Esophagus (tissue), 2 donors: ENCODE measurements at regions not wholly inside any gene's neighbourhood (a gene's known extent, or its start where the extent isn't known, plus 50 kb on each side); places are given as distances from the start of the nearest gene placed in this dataset.

Experiments
- H3K27ac ChIP-seq, 2 donors: one replicate each; pipeline ENCODE4 v1.5.1; 2013; ENCODE audit warnings: low read depth in 2 of 2, mild to moderate bottlenecking in 2 of 2, inconsistent platforms in 1 of 2, low read length in 1 of 2, moderate library complexity in 1 of 2
- H3K27me3 ChIP-seq, 2 donors: one replicate each; pipeline ENCODE4 v1.6.1; 2013; ENCODE audit warnings: low read length in 2 of 2, control low read depth in 1 of 2, mild to moderate bottlenecking in 1 of 2; ENCODE audit not compliant: insufficient read depth in 2 of 2, control insufficient read depth in 1 of 2
- H3K36me3 ChIP-seq, 2 donors: one replicate each; pipeline ENCODE4 v1.6.1; 2013; ENCODE audit warnings: low read length in 1 of 2; ENCODE audit not compliant: control insufficient read depth in 2 of 2, insufficient read depth in 2 of 2
- H3K4me1 ChIP-seq, 2 donors: one replicate each; pipeline ENCODE4 v1.6.1; 2013; ENCODE audit warnings: low read length in 1 of 2; ENCODE audit not compliant: control insufficient read depth in 2 of 2, insufficient read depth in 2 of 2
- H3K4me3 ChIP-seq, 2 donors: one replicate each; pipeline ENCODE4 v1.5.1; 2013; ENCODE audit warnings: low read length in 2 of 2, mild to moderate bottlenecking in 2 of 2, low read depth in 1 of 2, moderate library complexity in 1 of 2
- H3K9me3 ChIP-seq, 2 donors: one replicate each; pipeline ENCODE4 v1.6.1; 2013; ENCODE audit warnings: mild to moderate bottlenecking in 2 of 2, low read depth in 1 of 2, low read length in 1 of 2, moderate library complexity in 1 of 2; ENCODE audit not compliant: control insufficient read depth in 2 of 2, insufficient read depth in 1 of 2
- WGBS, 2 donors: extraction: QIAGEN DNeasy Blood & Tissue Kit; methylation state at CpG; one replicate each; pipeline ENCODE4 v1.1.7; 2013; 5-methylcytosine and 5-hydroxymethylcytosine counted together
- donor health status: healthy with polysubstance abuse.
- donor health status: Bipolar disorder and iron deficiency.

GRCh38 chr13:76038920-76039716 is 403.0 kb downstream of the LMO7 start:
- no peaks in the 10 kb centered on the region for H3K4me1 ChIP-seq
- no peak overlapping the region for H3K27ac ChIP-seq
- no peaks in the 10 kb centered on the region for H3K27me3 ChIP-seq
- H3K36me3 ChIP-seq = no peaks in the 10 kb centered on the region
- 88% methylated on average over 3 of the region's 3 CpGs for WGBS, 2 donors
- H3K4me3 ChIP-seq = no peak overlapping the region
- no peaks in the 10 kb centered on the region for H3K9me3 ChIP-seq

- 33 to 42% methylated on average over 1 of the region's 1 CpG for WGBS, 2 donors
- Histone ChIP-seq H3K4me1 (no peaks in the 10 kb centered on the region), H3K4me3 (no peak overlapping the region), H3K27me3 (no peaks in the 10 kb centered on the region), H3K9me3 (no peaks in the 10 kb centered on the region), H3K27ac (no peak overlapping the region), H3K36me3 (no peaks in the 10 kb centered on the region)
These were observed 400.0 kb downstream of the LMO7 start for GRCh38 chr13:76036176-76036575.

DNA sequence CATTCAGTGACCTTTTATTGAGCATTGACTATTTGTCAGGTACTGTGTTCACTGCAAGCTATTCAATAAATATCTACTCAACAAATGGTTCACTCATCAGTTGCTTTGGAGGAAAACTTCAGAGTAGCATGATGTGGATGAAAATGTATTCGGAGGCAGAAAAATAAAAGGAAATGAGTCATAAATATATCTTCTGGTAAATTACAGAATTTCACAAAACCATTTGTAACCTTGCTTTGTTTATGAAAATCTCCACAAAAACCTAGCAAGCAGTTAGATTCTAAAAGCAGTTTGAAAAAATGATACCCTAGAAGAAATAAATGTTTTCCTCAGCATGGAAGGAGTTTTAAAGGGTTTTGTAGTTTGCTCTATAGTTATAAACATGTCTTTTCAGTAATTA is 399.6 kb downstream of the LMO7 start:
- H3K27ac ChIP-seq = no peak overlapping the region
- H3K27me3 ChIP-seq = no peaks in the 10 kb centered on the region
- H3K4me3 ChIP-seq = no peak overlapping the region
- no peaks in the 10 kb centered on the region for H3K9me3 ChIP-seq
- 44 to 51% methylated on average over 1 of the region's 1 CpG for WGBS, 2 donors
- no peaks in the 10 kb centered on the region for H3K4me1 ChIP-seq
- no peaks in the 10 kb centered on the region for H3K36me3 ChIP-seq

DNA sequence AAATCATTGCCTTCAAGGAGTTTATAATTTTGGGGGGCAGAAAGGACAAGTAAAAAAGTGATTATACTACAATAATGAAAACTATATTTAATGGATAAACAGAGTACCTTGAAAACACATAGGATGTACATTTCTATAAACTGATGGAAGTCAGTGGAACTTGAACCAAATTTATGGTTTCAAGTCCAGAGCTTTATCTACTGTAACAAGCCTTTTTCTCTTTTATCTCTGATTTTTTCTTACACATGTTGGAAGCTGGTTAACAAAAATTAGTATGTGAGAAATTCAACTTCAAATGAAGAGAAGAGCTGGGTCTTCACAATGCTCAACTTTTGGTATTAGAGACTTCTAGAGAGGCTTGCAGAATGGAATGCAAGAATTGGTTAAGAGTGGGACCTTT is 393.6 kb downstream of the LMO7 start:
- no peaks in the 10 kb centered on the region for H3K4me1 ChIP-seq
- H3K27me3 ChIP-seq = no peaks in the 10 kb centered on the region
- no peak overlapping the region for H3K4me3 ChIP-seq
- no peak overlapping the region for H3K27ac ChIP-seq
- H3K36me3 ChIP-seq = no peaks in the 10 kb centered on the region
- no peaks in the 10 kb centered on the region for H3K9me3 ChIP-seq

- Histone ChIP-seq H3K27me3 (no peaks in the 10 kb centered on the region), H3K36me3 (no peaks in the 10 kb centered on the region), H3K4me3 (no peak overlapping the region), H3K4me1 (no peaks in the 10 kb centered on the region), H3K27ac (no peak overlapping the region), H3K9me3 (no peaks in the 10 kb centered on the region)
- WGBS, 2 donors = 51 to 60% methylated on average over 2 of the region's 2 CpGs
These were observed 393.0 kb downstream of the LMO7 start for GRCh38 chr13:76029088-76029487.

DNA sequence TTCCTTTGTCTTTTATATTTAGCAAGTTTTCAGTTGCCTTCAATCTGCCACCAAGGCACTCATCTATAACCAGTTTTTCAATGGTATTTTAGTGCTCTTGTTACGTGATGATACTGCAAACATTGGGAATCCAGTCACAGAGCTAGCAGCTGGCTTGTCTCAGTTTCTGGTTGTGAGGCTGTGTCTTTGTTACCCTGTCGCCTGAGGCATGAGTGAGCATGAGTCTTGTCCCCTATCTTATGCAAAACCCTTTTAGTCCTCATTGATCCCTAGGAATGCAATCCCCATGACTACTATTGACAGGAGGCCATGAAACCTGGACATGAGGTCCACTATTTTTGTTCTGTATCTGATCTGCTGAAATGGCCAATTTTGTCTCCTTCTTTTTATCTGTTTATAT is 391.0 kb downstream of the LMO7 start:
- H3K4me1 ChIP-seq = no peaks in the 10 kb centered on the region
- H3K9me3 ChIP-seq = no peaks in the 10 kb centered on the region
- no peak overlapping the region for H3K27ac ChIP-seq
- H3K4me3 ChIP-seq = no peak overlapping the region
- H3K27me3 ChIP-seq = no peaks in the 10 kb centered on the region
- H3K36me3 ChIP-seq = no peaks in the 10 kb centered on the region
- WGBS, 2 donors = 79 to 85% methylated on average over 2 of the region's 2 CpGs

GRCh38 chr13:76025392-76025791 is 389.3 kb downstream of the LMO7 start:
- Histone ChIP-seq H3K36me3 (no peaks in the 10 kb centered on the region), H3K4me3 (no peak overlapping the region), H3K9me3 (no peaks in the 10 kb centered on the region), H3K4me1 (no peaks in the 10 kb centered on the region), H3K27me3 (no peaks in the 10 kb centered on the region), H3K27ac (no peak overlapping the region)
- WGBS, 2 donors = 90 to 93% methylated on average over 6 of the region's 6 CpGs

DNA sequence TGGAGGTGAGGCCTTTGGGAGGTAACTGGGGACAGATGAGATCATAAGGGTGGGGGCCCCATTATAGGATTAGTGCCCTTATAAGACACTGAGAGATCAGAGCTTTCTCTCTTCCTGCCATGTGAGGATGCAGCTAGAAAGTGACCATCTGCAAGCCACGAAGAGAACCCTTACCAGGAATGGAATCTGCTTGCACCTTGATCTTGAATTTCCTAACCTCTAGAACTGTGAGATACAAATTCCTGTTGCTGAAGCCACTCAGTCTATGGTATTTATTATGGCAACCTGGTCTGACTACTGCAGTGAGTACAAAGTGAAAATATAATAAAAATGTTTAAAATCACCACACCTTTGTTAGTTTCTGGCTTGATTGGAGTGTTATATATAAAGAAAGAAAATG is 388.0 kb downstream of the LMO7 start:
- WGBS, 2 donors = 81 to 86% methylated on average over 1 of the region's 1 CpG
- H3K4me3 ChIP-seq = no peak overlapping the region
- H3K27me3 ChIP-seq = no peaks in the 10 kb centered on the region
- no peaks in the 10 kb centered on the region for H3K4me1 ChIP-seq
- no peak overlapping the region for H3K27ac ChIP-seq
- H3K9me3 ChIP-seq = no peaks in the 10 kb centered on the region
- no peaks in the 10 kb centered on the region for H3K36me3 ChIP-seq

DNA sequence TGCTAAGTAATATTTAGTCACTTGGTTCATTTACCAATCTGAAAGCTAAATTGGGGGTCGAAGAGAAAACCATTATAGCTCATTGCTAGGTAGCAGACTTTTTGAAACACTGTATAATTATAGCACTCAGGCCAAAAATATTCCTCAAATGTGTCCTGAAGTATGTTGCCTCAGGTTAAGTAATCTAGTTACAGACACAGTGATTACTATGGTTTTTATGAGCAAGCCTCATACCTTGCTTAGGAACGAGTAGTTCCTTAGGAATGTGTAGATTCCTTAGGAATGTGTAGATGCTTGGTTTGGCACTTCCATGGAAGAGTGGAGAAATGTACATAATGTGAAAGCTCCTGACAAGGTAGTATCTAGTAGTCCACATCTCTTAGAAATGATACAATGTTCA is 387.5 kb downstream of the LMO7 start:
- H3K4me1 ChIP-seq = no peaks in the 10 kb centered on the region
- H3K36me3 ChIP-seq = no peaks in the 10 kb centered on the region
- no peak overlapping the region for H3K4me3 ChIP-seq
- H3K27me3 ChIP-seq = no peaks in the 10 kb centered on the region
- WGBS, 2 donors = 61 to 77% methylated on average over 2 of the region's 2 CpGs
- H3K27ac ChIP-seq = no peak overlapping the region
- no peaks in the 10 kb centered on the region for H3K9me3 ChIP-seq

DNA sequence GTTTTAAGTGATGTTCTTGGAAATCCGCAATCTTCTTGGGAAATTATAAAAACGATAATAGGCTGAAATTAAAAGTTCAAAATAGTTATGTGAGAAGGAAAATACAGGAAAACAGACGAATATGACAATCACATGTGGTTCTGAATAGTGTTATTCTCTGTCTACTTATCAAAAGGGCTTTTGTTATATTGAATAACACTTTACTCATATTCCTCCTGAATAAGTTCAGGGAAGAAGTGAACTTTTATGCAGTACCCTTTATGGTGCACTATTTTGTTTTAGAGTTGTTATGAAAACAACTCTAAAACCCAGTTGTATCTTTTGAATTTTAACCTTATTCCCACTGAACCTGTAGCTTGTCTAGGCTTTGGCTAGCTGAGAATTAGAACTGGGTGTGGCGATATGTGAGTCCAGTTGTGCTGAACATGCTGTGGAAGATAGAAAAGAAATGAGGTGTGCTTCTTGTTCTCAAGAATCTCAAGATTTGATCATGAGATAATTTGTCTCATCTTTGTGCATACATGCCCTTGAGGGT is 384.4 kb downstream of the LMO7 start:
- Histone ChIP-seq H3K9me3 (no peaks in the 10 kb centered on the region), H3K27me3 (no peaks in the 10 kb centered on the region), H3K27ac (no peak overlapping the region), H3K4me1 (no peaks in the 10 kb centered on the region), H3K4me3 (no peak overlapping the region), H3K36me3 (no peaks in the 10 kb centered on the region)
- 83 to 87% methylated on average over 4 of the region's 4 CpGs for WGBS, 2 donors
